Heart left ventricle (tissue), 13 donors: ENCODE measurements at regions not wholly inside any gene's neighbourhood (a gene's known extent, or its start where the extent isn't known, plus 50 kb on each side); places are given as distances from the start of the nearest gene placed in this dataset.

Source experiments
- CTCF ChIP-seq, 12 donors: fragments of 200-600 bp; sonication (generic) in 4 of 12; IDR thresholded peaks; one replicate each; pipeline versions ENCODE4 v1.5.0 to v1.8.0; 2018 to 2022; ENCODE audit warnings: antibody characterized with exemption in 12 of 12, mild to moderate bottlenecking in 5 of 12
- POLR2A ChIP-seq, 2 donors: fragments of 450-650 bp; IDR thresholded peaks; one replicate each; pipeline ENCODE4 v1.6.1; 2017; ENCODE audit warnings: antibody characterized with exemption in 2 of 2, mild to moderate bottlenecking in 2 of 2, moderate library complexity in 2 of 2
- donor health status: ischemic (EF 13 %, LVEDD 7.1; RV severe dilation, severe dysfunction).
- donor health status: DM: no; HTN: yes; CAD: no.
- donor health status: DM: no; HTN: no; CAD: no.
- donor health status: ischemic (EF 25% LVEDD 6.9; RV normal size, moderate dysfunction).
- donor health status: ischemic (EF 25% LVEDD 5.7; RV mildly dilated, moderate dysfunction).
- donor health status: ischemic (EF 35%, LVEDD 5.7; RV mildly dilated, moderate dysfunction).
- donor health status: nonischemic (EF 11% LVEDD 7.7; RV severe dilation, severe dysfunction).
- donor health status: DM: yes; HTN: yes; CAD: no.
- donor health status: PGD.
- donor health status: ischemic (EF 29% LVEDD 5.4; RV normal size, mild dysfunction).
- donor health status: nonischemic (EF 23%, LVEDD 6.1; RV moderate dilation, normal function).

DNA sequence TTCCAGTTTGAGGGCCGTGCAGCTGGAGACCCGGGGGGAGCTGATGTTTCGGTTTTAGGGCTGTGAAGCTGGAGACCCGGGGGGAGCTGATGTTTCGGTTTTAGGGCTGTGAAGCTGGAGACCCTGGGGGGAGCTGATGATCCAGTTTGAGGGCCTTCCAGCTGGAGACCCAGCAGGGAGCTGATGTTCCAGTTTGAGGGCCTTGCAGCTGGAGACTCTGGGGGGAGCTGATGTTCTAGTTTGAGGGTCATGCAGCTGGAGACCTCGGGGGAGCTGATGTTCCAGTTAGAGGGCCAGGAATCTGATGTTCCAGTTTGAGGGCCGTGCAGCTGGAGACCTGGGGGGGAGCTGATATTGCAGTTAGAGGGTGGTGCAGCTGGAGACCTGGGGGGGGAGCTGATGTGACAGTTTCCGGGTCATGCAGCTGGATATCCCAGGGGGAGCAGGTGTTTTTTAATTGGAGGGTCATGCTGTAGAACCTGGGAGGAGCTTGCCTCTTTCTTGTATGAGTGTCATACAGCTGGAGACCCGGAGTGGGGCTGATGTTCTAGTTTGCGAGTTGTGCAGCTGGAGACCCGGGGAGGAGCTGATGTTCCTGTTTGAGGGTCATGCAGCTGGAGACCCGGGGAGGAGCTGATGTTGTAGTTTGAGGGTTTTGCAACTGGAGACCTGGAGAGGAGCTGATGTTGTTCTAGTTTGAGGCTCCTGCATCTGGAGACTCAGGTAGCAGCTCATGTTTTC is 153.2 kb downstream of the RTP5 start:
- TF ChIP-seq POLR2A (IDR thresholded peaks at IDR 0.05) (no peak), CTCF (IDR thresholded peaks at IDR 0.05) (no peak)
